Stimulated activated CD8-positive, alpha-beta memory T cell treated with anti-CD3 and anti-CD28 coated beads, Interleukin-12 subunit alpha, Interleukin-12 subunit beta, amount 100 ng/mL, for 24 hours (primary cell): ENCODE measurements at regions not wholly inside any gene's neighbourhood (a gene's known extent, or its start where the extent isn't known, plus 50 kb on each side); places are given as distances from the start of the nearest gene placed in this dataset.
"Not testable (repeated sequence)": the region's sequence is repeated elsewhere in the genome, so short reads cannot be mapped to it uniquely, and the experiment has no call there.

Source experiments
- DNase-seq: peaks from one replicate; pipeline ENCODE4 v3.0.0-alpha.2; 2020; ENCODE audit errors: extremely low read depth

DNA sequence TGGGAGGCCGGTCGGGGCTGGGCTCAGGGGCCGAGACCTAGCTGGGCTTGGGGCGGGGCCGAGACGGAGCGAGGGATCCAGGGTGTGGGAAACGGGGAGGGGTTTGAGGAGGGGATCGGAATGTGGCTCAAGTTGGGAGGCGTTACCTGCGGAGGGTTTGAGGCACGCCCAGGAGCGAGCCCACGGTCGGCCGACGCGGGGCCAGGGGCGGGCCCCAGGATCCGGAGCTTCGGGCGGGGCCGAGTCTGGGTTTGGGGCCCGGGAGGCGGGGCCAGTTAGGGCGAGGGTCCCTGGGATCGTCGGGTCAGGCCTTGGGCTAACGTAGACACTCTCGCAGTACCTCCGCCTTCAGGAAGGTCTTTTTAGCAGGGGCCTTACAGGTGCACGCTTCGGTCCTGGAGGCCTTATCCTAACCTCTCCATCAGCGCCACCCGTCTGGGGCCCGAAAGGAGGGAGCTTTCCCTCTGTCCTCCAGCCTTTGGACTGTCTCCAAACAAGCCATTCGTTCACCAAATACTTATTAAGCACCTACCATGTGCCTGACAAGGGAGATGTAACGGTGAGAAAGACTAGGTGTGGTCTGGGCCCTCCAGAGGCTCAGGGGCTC, 228.2 kb upstream of the FRG2C start:
- DNase-seq, result not testable (repeated sequence)

DNA sequence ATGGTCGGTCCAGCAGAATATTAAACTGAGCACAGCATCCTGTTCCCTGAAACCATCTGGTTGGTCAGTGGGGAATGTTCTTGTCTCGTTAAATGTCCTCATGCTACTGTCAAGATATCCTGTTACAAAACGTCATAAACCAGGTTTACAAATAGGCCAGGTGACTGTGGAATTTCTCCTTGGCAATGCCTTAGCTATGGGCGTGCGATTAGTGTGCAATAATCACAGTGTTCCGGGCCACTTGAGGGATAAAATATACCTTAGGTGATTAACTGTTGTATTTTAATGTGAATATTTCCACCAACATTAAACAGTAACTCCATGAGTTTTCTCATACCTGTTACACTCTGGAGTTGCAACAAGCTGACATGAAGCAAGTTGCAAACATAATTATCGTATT, 223.1 kb upstream of the FRG2C start:
- not testable (repeated sequence) for DNase-seq

DNA sequence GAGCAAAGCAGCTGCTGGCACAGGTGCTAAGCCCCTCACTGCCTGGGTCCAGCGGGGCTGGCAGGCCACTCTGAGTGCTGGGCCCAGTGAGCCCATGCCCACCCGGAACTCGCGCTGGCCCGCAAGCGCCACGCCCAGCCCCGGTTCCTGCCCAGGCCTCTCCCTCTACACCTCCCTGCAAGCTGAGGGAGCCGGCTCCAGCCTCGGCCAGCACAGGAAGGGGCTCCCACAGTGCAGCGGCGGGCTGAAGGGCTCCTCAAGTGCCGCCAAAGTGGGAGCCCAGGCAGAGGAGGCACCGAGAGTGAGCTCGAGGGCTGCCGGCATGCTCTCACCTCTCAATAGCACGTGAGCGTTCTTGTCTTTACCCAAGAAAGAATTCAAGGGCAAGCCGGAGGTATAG, 219.5 kb upstream of the FRG2C start:
- DNase-seq, result not testable (repeated sequence)

DNA sequence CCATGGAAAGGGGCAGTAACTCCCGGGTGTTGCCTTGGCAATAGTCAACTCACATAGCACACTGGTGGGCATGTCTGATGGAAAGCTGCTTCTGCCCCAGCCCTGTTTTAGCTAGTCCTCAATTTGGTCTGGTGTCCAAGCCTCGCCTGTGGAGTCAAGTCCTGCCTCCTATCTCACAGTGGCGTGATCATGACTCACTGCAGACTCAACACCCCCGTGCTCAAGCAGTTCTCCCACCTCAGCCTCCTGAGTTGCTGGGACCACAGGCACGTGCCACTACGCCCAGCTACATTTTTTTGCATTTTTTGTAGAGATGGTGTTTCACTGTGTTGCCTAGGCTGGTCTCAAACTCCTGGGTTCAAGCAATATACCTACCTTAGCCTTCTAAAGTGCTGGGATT, 218.9 kb upstream of the FRG2C start:
- not testable (repeated sequence) for DNase-seq

DNA sequence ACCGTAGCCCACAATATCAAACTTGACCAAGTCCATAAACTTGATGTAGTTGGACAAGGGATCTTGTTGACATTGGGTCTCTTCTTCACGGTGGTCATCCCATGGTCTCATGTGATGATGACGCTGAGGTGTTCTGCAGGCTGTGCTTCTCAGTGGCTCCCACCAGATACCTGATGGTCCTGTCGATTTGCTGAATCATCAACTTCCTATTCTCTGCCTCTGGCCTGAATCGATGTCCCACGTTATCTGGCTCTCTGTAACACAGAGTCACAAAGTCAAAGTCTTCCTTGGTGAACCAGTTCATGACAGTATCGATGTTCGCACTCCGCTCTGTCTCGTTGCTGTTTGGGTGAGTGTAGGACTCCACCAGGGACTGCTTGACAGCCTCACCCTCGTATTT, 217.2 kb upstream of the FRG2C start:
- not testable (repeated sequence) for DNase-seq

DNA sequence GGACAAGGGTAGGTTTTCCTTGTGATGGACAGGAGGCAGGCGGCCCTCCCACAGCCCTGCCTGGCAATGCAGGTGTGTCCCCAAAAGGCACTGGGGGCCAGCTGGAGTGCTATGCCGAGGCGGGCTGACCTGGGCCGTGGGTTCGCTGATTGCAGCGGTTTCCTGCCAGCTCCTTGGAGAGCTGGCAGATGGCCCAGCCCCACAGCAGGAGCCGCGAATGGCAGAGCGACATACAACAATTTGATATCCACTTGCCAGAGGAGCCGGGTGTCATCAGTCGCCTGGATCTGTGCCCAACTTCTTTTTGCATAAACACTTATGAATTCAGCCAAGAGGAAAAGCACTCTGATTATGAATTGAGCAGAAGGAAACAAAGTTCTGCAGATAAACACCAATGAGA, 210.8 kb upstream of the FRG2C start:
- not testable (repeated sequence) for DNase-seq

DNA sequence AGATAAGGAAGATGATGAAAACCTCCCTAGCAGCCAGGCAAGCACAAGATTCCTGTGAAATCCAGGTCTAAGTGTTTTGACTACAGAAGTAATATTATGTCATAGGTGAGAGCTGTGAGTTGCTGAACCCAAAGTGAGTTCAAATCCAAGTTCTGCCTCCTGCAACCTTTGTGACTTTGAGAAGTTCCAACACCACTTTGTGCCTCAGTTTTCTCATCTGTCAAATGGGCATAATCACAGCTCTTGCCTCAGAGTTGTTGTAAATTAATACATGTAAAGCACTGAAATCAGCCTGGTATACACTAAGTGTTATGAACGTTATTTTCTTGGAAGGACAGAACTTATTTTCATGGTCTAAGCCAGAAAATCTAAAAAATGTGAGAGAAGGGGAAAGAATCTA, 210.3 kb upstream of the FRG2C start:
- DNase-seq, result not testable (repeated sequence)

DNA sequence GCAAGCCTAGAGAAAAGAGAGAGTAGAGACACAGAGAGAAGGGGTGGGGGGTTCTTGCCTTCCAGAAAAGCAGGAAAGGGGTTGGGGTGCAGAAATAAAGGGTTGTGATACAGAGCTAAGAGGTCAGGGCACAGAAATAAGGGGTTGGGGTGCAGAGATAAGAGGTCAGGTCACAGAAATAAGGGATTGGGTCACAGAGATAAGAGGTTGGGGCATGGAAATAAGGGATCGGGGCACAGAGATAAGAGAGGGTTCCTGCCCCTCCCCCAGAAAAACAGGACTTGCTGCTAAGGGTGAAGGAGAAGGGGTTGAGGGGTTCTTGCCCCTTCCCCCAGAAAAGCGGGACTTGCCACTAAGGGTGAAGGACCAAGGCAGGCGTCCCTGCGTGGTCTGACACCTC, 189.6 kb upstream of the FRG2C start:
- DNase-seq, result not testable (repeated sequence)

DNA sequence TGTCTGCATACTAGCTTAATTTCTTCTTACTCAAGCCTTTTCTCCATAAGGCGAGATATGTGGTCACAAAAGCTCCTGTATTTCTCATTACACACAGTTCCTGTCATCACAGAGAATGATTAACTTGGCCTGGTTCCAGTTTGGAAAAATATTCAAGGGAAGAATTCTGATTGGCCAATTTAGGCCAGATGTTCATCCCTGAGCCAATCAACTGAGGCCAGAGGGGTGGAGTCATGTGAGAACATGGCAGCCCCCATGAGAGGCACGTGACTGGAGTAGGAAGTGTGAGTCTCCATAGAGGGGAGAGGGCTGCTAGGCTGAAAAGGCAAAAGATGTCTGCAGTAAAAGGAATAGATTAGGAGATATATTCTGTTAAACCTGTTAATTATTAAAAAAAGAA, 167.5 kb upstream of the FRG2C start:
- DNase-seq, result not testable (repeated sequence)

DNA sequence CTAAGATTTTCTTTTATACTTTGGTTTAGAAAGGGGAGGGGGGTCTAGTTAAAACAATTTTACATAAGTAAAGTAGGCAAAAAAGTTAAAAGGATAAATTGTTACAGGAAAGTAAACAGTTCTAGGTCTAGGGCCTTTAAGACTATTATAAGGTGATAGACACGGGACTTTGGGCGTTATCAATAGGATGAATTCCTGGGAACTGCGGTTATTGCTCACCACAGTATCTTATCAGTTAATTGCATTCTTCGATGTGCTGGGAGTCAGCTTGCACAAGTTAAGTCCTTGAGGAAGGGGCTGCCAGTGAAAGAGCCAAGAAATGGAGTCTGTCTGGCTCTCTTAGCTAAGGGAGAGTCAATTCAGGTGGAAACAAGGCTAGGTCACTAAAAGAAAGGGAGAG, 163.8 kb upstream of the FRG2C start:
- not testable (repeated sequence) for DNase-seq

DNA sequence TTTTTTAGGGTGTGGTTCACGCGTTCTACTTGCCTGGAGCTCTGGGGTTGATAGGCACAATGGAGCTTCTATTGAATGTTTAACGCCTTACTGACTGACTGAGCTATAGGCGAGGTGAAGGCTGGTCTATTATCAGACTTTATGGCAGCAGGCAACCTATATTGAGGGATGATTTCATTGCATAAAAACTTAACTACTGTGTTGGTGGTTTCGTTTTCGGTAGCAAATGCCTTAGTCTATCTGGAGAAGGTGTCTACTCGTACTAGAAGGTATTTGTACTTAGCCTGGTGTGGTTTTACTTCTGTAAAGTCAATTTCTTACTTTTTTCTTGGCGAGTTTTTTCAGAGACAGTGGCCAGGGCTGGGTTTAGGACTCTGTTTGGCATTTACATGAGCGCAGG, 162.0 kb upstream of the FRG2C start:
- DNase-seq, result not testable (repeated sequence)

DNA sequence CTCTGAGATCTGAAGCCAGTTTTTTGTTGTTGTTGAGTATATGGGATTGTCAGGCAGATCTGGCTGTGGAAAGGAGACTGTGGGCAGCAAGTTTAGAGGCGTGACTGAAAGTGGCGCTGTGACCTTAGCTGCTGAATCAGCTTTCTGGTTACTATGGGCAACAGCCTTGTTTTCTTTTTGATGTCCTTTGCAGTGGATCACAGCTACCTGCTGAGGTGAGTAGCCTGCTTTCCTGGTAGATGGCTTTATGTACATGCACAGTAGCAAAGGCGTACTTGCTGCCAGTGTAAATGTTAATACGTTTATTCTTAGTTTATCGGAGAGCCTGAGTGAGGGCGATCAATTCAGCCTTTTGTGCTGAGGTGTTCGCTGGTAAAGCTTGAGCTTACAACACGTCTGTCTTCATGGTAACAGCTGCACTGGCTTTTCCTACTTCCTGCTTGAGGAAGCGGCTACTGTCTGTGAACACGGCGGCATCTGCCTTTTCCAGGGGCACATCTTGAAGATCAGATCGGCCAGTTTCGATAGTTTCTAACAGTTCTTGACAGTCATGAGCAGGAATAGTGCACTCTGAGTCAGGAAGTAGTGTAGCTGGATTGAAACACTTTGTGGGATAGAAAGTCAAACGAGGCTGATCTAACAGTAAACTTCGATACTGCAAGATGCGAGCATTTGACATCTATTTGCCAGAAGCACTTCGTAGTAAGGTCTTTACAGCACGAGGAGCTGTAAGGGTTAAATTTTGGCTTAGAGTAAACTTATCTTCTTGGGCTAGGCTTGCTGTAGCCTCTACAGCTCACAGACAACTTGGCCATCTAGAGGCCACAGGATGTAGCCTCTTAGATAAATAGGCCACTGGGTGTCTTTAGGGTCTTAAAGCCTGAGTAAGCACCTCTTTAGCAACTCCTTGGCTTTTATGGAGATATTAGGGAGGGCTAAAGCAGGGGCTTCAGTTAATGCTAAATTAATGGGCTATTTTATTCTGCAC, 161.1 kb upstream of the FRG2C start:
- DNase-seq, result not testable (repeated sequence)

DNA sequence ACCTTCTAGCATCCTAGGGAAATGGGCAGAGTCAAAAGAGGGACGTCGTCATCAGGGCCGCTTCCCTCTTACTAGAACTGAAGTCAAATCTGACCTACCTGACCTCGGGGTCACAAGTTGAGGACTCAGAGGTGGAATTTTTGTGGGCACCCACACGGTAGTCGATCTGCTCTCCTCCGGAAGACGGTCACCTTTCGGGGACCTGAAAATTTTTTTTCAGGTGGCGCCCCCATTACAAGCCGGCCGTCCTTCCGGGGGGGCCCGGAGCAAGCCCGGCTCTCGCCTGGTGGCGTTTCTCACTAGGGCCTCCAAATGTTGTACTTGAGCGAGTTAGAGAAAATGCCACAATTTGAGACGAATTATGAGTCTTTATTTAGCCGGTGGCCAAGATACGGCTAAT, 157.5 kb upstream of the FRG2C start:
- no peak for DNase-seq

DNA sequence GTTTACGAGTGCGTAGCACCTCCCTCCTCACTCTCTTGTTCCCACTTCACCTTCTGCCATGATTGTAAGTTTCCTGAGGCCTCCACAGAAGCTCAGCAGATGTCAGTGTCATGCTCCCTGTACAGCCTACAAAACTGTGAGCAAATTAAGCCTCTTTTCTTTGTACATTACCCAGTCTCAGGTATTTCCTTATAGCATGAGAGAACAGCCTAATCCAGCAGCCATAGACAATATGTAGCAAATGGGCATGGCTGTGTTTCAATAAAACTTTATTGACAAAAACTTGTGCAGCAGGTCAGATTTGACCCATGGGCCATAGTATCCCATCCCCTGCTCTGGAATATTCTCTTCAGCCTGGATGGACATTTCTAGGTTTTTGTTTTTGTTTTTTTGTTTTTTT, 156.2 kb upstream of the FRG2C start:
- not testable (repeated sequence) for DNase-seq

DNA sequence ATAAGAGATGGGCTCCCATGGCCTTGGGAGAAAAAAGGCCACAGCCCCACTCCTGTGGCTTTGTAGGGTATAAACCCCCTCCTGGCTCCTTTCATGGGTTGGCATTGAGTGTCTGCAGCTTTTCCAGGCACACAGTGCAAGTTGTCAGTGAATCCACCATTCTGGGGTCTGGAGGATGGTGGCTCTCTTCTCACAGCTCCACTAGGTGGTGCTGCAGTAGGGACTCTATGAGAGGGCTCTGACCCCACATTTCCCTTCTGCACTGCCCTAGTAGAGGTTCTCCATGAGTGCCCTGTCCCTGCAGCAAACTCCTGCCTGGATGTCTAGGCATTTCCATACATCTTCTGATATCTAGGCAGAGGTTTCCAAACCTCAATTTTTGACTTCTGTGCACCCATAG, 136.5 kb upstream of the FRG2C start:
- DNase-seq, result not testable (repeated sequence)

DNA sequence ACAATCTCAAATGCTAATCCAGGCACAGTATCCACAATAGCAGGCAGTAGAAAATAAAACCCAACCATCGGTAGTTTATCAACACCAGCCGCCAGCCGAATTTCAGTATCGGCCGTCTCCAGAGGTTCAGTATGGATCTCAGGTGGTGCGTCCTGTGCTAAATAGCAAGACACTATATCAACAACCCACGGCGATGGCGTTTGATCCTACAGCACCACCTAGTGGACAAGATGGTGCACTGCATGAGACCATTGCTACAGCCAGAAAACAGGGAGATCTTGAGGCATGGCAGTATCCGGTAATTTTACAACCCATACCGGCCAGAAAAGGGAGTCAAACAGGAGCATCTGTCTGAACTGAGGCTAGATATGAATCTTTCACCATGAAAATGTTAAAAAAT, 112.0 kb upstream of the FRG2C start:
- not testable (repeated sequence) for DNase-seq

DNA sequence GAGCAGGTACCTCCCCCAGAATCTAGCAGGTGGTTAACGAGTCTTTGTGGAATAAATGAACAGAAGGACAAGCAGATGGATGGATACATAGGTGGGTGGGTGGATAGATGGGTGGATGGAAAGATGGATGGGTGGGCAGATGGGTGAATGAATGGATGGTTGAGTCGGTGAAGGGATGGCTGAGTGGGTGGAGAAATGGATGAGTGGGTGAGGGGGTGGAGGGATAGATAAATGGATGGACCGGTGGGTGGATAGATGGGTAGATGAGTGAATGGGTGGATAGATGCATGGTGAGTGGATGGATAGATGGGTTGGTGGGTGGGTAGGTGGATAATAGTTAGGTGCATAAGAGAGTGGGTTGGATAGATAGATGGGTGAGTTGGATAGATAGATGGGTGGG, 99.7 kb upstream of the FRG2C start:
- DNase-seq, result not testable (repeated sequence)

DNA sequence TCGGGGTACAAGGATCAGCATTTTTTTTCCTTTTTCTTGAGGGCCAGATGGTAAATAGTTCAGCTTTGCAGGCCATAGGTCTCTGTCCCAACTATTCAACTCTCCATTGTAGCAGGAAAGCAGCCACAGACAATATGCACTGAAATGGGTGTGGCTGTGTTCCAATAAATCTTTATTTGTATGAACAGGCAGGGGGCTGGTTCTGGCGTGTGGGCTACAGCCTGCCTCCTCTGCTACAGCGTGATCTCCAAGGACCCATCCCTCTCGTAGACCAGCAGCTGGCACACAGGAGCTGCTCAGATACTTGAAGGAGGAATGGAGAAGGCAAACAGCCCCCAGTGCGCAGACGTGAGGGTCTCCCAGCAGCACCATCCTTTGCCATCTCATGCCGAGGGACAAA, 91.8 kb upstream of the FRG2C start:
- not testable (repeated sequence) for DNase-seq

DNA sequence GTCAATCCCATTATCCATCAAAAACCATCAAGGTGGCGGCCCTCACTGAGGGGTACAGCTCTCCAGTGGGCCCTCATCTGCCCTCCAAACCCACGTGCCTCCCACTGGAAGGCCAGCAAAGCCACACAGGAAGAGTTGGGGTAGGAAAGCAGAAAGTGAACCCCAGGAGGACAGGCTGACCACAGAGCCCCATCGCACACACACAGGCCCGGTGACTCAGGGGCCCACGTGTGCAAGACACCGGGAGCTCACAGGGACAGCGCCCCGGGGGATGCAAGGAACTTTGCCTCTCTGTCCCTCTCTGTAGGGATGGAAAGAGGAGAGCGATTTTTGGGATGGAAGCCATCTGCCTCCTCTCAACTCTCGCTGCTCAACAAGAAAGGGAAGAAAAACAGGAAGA, 85.0 kb upstream of the FRG2C start:
- not testable (repeated sequence) for DNase-seq

DNA sequence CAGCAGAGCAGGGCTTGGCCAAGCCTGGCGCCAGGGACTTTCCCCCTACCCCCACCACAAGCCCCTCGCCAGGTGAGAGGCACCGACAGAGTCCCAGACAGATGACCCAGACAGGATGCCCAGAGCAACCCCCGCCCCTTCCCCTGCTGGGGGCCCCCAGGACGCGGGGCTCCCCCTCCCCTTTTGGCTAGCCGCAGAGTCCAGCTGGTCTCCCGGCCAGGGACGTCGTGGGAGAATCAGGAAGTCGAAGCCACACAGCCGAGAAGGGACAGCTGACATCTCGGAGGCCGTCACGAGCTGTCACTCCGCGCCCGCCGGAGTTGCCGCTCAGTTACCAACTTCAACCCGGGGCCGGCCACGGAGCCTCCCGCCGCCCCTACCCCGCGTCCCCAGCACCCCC, 84.6 kb upstream of the FRG2C start:
- not testable (repeated sequence) for DNase-seq

DNA sequence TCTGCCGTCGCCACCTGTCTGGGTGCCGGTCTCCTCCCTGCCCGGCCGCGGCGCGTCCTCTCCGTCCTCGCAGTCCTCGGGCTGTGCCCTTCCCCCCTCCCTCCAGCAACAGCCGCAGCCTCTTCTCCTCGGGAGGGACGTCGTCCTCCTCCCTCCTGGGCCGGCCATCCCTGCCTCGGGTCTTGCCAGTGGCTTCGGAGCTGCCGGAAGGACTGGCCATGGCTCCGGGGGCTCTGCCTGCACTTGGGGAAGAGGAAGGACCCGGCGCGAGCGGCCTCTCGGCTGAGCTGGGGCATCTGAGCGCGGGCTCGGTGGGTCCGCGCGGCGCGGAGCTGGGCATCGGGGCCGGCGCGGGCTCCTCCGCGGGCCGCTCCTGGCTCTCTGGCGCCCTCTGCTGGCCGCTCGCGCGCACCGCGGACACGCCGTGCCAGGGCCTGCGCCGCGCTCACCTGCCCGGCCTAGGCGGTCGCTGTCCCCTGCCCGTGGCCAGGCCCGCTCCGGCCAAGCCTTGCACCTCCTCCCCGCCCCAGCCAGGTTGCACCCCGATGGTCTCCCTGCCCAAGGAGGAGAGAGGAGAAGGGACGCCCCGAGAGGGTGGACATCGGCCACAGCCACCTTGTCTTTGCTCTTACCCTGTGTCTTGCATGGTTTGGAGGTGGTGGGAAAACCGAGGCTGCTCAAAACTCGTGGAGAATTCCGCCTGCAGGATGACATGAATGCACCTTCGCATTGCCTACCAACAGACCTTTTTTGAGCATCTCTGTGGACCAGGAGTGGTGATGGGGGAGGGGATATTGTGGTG, 83.9 kb upstream of the FRG2C start:
- DNase-seq, result not testable (repeated sequence)

DNA sequence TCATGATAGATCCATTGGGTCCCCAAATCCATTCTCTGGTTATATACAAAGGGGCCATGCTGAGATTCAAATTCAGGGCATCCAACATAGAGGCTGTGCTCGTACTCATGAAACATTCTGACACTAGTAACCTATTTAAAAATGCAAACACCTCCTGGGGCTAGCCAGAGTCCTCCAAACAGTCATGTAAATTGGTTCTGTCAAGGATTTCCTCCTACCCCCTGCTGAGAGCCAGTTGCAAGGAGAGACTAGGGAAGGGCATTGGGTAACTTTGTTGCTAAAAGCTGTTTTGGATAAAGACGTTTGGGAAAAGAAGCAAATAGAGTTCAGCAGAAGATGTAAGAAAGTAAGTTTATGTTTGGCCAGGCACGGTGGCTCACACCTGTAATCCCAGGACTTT, 81.6 kb upstream of the FRG2C start:
- not testable (repeated sequence) for DNase-seq
